ENCODE measurements at regions not wholly inside any gene's neighbourhood (a gene's known extent, or its start where the extent isn't known, plus 50 kb on each side); places are given as distances from the start of the nearest gene placed in this dataset.

DNA sequence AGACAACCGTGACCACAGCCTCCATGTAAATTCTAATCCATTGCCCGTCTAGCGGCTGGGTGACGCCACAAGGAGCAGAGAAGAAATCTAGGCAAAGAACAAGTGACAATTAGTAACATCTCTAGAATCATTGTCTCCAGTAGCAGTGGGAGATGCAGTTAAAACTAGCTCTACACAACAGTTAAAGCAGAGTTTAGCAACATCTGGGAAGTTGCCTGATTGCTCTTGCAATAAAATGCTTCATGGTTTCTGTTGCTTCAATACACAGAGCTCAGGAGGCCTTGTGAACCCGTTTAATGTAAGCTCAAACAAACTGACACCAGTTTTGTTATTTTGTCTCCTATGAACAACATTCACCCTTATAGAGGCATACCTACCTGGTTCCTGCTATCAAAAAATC lies 369.8 kb upstream of the PDE4D start:
- no peaks in the 10 kb centered on the region for H3K36me3 ChIP-seq (ENCODE audit: control insufficient read depth in 4 of 4, insufficient read depth in 3 of 4, low read depth in 1 of 4, low read length in 3 of 4)
- H3K27me3 ChIP-seq (ENCODE audit: control insufficient read depth in 4 of 4, insufficient read depth in 4 of 4, low read length in 3 of 4), result peaks cover 0 to 2% (median 0%) of the 10 kb centered on the region in 4 donors
- no peak overlapping the region for H3K4me3 ChIP-seq (ENCODE audit: low read depth in 1 of 3, low read length in 3 of 3)
- DNase-seq (ENCODE audit: low spot score), result no peak
- no peak overlapping the region for H3K27ac ChIP-seq (ENCODE audit: low read depth in 1 of 2, low read length in 2 of 2)
- no peaks in the 10 kb centered on the region for H3K9me3 ChIP-seq (ENCODE audit: control insufficient read depth in 4 of 4, low read length in 3 of 4)
- H3K9ac ChIP-seq (ENCODE audit: low read depth in 1 of 2, low read length in 2 of 2), result no peak overlapping the region
- 84% methylated on average over 5 of the region's 5 CpGs for WGBS
- no peaks in the 10 kb centered on the region for H3K4me1 ChIP-seq (ENCODE audit: control insufficient read depth in 4 of 4, insufficient read depth in 4 of 4, low read length in 3 of 4)
- no peak for TF ChIP-seq EGR1 (IDR thresholded peaks at IDR 0.05; ENCODE audit: low read depth in 2 of 2)

GRCh38 chr5:60262576-60263295 lies 369.2 kb upstream of the PDE4D start:
- Histone ChIP-seq H3K9ac (ENCODE audit: low read depth in 1 of 2, low read length in 2 of 2) (no peak overlapping the region), H3K4me1 (ENCODE audit: control insufficient read depth in 4 of 4, insufficient read depth in 4 of 4, low read length in 3 of 4) (no peaks in the 10 kb centered on the region), H3K4me3 (ENCODE audit: low read depth in 1 of 3, low read length in 3 of 3) (no peak overlapping the region), H3K27ac (ENCODE audit: low read depth in 1 of 2, low read length in 2 of 2) (no peak overlapping the region), H3K9me3 (ENCODE audit: control insufficient read depth in 4 of 4, low read length in 3 of 4) (no peaks in the 10 kb centered on the region), H3K27me3 (ENCODE audit: control insufficient read depth in 4 of 4, insufficient read depth in 4 of 4, low read length in 3 of 4) (peaks cover 0 to 2% (median 0%) of the 10 kb centered on the region in 4 donors), H3K36me3 (ENCODE audit: control insufficient read depth in 4 of 4, insufficient read depth in 3 of 4, low read depth in 1 of 4, low read length in 3 of 4) (no peaks in the 10 kb centered on the region)
- 71% methylated on average over 6 of the region's 6 CpGs for WGBS
- DNase-seq (ENCODE audit: low spot score), result no peak
- TF ChIP-seq MAX (IDR thresholded peaks at IDR 0.05) (no peak), HNF4G (IDR thresholded peaks at IDR 0.05) (no peak), GABPA (IDR thresholded peaks at IDR 0.05 in 1 of 2, conservative IDR thresholded peaks at IDR 0.05 in 1 of 2) (no peak), RXRA (IDR thresholded peaks at IDR 0.05) (no peak), JUND (IDR thresholded peaks at IDR 0.05) (no peak), HNF4A (conservative IDR thresholded peaks at IDR 0.05) (no peak), TAF1 (conservative IDR thresholded peaks at IDR 0.05) (no peak)
- TF ChIP-seq, protein P1, sequence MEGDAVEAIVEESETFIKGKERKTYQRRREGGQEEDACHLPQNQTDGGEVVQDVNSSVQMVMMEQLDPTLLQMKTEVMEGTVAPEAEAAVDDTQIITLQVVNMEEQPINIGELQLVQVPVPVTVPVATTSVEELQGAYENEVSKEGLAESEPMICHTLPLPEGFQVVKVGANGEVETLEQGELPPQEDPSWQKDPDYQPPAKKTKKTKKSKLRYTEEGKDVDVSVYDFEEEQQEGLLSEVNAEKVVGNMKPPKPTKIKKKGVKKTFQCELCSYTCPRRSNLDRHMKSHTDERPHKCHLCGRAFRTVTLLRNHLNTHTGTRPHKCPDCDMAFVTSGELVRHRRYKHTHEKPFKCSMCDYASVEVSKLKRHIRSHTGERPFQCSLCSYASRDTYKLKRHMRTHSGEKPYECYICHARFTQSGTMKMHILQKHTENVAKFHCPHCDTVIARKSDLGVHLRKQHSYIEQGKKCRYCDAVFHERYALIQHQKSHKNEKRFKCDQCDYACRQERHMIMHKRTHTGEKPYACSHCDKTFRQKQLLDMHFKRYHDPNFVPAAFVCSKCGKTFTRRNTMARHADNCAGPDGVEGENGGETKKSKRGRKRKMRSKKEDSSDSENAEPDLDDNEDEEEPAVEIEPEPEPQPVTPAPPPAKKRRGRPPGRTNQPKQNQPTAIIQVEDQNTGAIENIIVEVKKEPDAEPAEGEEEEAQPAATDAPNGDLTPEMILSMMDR (IDR thresholded peaks at IDR 0.05; ENCODE audit: low read depth, low read length, missing input control), result no peak
- TF ChIP-seq, protein P2, sequence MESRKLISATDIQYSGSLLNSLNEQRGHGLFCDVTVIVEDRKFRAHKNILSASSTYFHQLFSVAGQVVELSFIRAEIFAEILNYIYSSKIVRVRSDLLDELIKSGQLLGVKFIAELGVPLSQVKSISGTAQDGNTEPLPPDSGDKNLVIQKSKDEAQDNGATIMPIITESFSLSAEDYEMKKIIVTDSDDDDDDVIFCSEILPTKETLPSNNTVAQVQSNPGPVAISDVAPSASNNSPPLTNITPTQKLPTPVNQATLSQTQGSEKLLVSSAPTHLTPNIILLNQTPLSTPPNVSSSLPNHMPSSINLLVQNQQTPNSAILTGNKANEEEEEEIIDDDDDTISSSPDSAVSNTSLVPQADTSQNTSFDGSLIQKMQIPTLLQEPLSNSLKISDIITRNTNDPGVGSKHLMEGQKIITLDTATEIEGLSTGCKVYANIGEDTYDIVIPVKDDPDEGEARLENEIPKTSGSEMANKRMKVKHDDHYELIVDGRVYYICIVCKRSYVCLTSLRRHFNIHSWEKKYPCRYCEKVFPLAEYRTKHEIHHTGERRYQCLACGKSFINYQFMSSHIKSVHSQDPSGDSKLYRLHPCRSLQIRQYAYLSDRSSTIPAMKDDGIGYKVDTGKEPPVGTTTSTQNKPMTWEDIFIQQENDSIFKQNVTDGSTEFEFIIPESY (IDR thresholded peaks at IDR 0.05), result no peak

- H3K36me3 ChIP-seq (ENCODE audit: control insufficient read depth in 4 of 4, insufficient read depth in 3 of 4, low read depth in 1 of 4, low read length in 3 of 4), result no peaks in the 10 kb centered on the region
- no peaks in the 10 kb centered on the region for H3K4me1 ChIP-seq (ENCODE audit: control insufficient read depth in 4 of 4, insufficient read depth in 4 of 4, low read length in 3 of 4)
- H3K27me3 ChIP-seq (ENCODE audit: control insufficient read depth in 4 of 4, insufficient read depth in 4 of 4, low read length in 3 of 4), result peaks cover 0 to 2% (median 0%) of the 10 kb centered on the region in 4 donors
- no peak overlapping the region for H3K27ac ChIP-seq (ENCODE audit: low read depth in 1 of 2, low read length in 2 of 2)
- H3K9ac ChIP-seq (ENCODE audit: low read depth in 1 of 2, low read length in 2 of 2), result no peak overlapping the region
- WGBS, result 85% methylated on average over 1 of the region's 1 CpG
- DNase-seq (ENCODE audit: low spot score), result no peak
- no peak overlapping the region for H3K4me3 ChIP-seq (ENCODE audit: low read depth in 1 of 3, low read length in 3 of 3)
- no peaks in the 10 kb centered on the region for H3K9me3 ChIP-seq (ENCODE audit: control insufficient read depth in 4 of 4, low read length in 3 of 4)
- TF ChIP-seq HNF4A (conservative IDR thresholded peaks at IDR 0.05), result no peak
- no peak for TF ChIP-seq JUND (IDR thresholded peaks at IDR 0.05)
- no peak for TF ChIP-seq RXRA (IDR thresholded peaks at IDR 0.05)
- TF ChIP-seq, protein P1 (IDR thresholded peaks at IDR 0.05; ENCODE audit: low read depth, low read length, missing input control), result no peak
- TF ChIP-seq FOXA1 (IDR thresholded peaks at IDR 0.05), result no peak
- no peak for TF ChIP-seq EGR1 (IDR thresholded peaks at IDR 0.05; ENCODE audit: low read depth in 2 of 2)
- TF ChIP-seq TAF1 (conservative IDR thresholded peaks at IDR 0.05), result no peak
- TF ChIP-seq NR2F2 (IDR thresholded peaks at IDR 0.05), result no peak
- TF ChIP-seq HNF4G (IDR thresholded peaks at IDR 0.05), result no peak
- TF ChIP-seq RAD21 (IDR thresholded peaks at IDR 0.05), result no peak
- TF ChIP-seq, protein P2 (IDR thresholded peaks at IDR 0.05), result no peak
- TF ChIP-seq SP1 (IDR thresholded peaks at IDR 0.05), result no peak
- no peak for TF ChIP-seq FOXA2 (IDR thresholded peaks at IDR 0.05)
Measured at GRCh38 chr5:60261732-60262131, 368.2 kb upstream of the PDE4D start.

Measured in liver (tissue), 8 donors.